Neural crest cell (in vitro differentiated cells): ENCODE measurements at regions not wholly inside any gene's neighbourhood (a gene's known extent, or its start where the extent isn't known, plus 50 kb on each side); places are given as distances from the start of the nearest gene placed in this dataset.

Experiments used
- DNase-seq: peaks from one replicate; pipeline ENCODE4 v3.0.0; 2021; ENCODE audit warnings: low read depth, mixed read lengths, low spot score
- H3K27ac Mint-ChIP-seq: one replicate; pipeline ENCODE4 v1.8.0; 2021; ENCODE audit warnings: mild to moderate bottlenecking, mixed read lengths; ENCODE audit not compliant: unreplicated experiment
- H3K27me3 Mint-ChIP-seq: 2 replicates; pipeline ENCODE4 v1.8.0; 2021; ENCODE audit warnings: low read depth, mild to moderate bottlenecking, mixed read lengths
- H3K36me3 Mint-ChIP-seq: 2 replicates; pipeline ENCODE4 v1.8.0; 2021; ENCODE audit warnings: low read depth, mild to moderate bottlenecking, mixed read lengths
- H3K4me1 Mint-ChIP-seq: 2 replicates; pipeline ENCODE4 v1.8.0; 2021; ENCODE audit warnings: mixed read lengths
- H3K4me3 Mint-ChIP-seq: one replicate; pipeline ENCODE4 v1.8.0; 2021; ENCODE audit warnings: mild to moderate bottlenecking, mixed read lengths
- H3K9me3 Mint-ChIP-seq: 2 replicates; pipeline ENCODE4 v1.8.0; 2021; ENCODE audit warnings: mixed read lengths
- CTCF ChIP-seq: fragments of 200-600 bp; sonication (generic); conservative IDR thresholded peaks from 2 replicates; pipeline ENCODE4 v1.5.0; 2021; ENCODE audit warnings: antibody characterized with exemption, mild to moderate bottlenecking

GRCh38 chr5:89128906-89129625 is 246.1 kb upstream of the MEF2C start:
- H3K27me3 Mint-ChIP-seq: no peaks in the 10 kb centered on the region
- H3K4me3 Mint-ChIP-seq: no peak overlapping the region
- TF ChIP-seq CTCF: no peak
- no peak overlapping the region for H3K27ac Mint-ChIP-seq
- DNase-seq: no peak
- peaks cover 2% of the 10 kb centered on the region for H3K9me3 Mint-ChIP-seq
- no peaks in the 10 kb centered on the region for H3K4me1 Mint-ChIP-seq
- no peaks in the 10 kb centered on the region for H3K36me3 Mint-ChIP-seq

GRCh38 chr5:89128092-89128491 is 245.1 kb upstream of the MEF2C start:
- H3K27ac Mint-ChIP-seq: no peak overlapping the region

GRCh38 chr5:89127191-89127590 is 244.2 kb upstream of the MEF2C start:
- no peaks in the 10 kb centered on the region for H3K4me1 Mint-ChIP-seq
- no peak for DNase-seq
- H3K36me3 Mint-ChIP-seq: no peaks in the 10 kb centered on the region
- H3K4me3 Mint-ChIP-seq: no peak overlapping the region
- no peak overlapping the region for H3K27ac Mint-ChIP-seq
- H3K27me3 Mint-ChIP-seq: no peaks in the 10 kb centered on the region
- TF ChIP-seq CTCF: no peak
- peaks cover 2% of the 10 kb centered on the region for H3K9me3 Mint-ChIP-seq

More at GRCh38 chr5:89128092-89128491, 245.1 kb upstream of the MEF2C start:
- no peaks in the 10 kb centered on the region for H3K4me1 Mint-ChIP-seq
- no peaks in the 10 kb centered on the region for H3K36me3 Mint-ChIP-seq
- peaks cover 2% of the 10 kb centered on the region for H3K9me3 Mint-ChIP-seq
- no peaks in the 10 kb centered on the region for H3K27me3 Mint-ChIP-seq
- H3K4me3 Mint-ChIP-seq: no peak overlapping the region
- no peak for TF ChIP-seq CTCF
- no peak for DNase-seq

- no peak for DNase-seq
- Mint-ChIP-seq H3K4me1 (no peaks in the 10 kb centered on the region), H3K4me3 (no peak overlapping the region), H3K27ac (no peak overlapping the region), H3K36me3 (no peaks in the 10 kb centered on the region), H3K9me3 (no peaks in the 10 kb centered on the region), H3K27me3 (no peaks in the 10 kb centered on the region)
- no peak for TF ChIP-seq CTCF
These were observed 242.4 kb upstream of the MEF2C start for GRCh38 chr5:89125372-89125771.

- Mint-ChIP-seq H3K4me3 (no peak overlapping the region), H3K9me3 (no peaks in the 10 kb centered on the region), H3K36me3 (no peaks in the 10 kb centered on the region), H3K27ac (no peak overlapping the region), H3K27me3 (no peaks in the 10 kb centered on the region), H3K4me1 (no peaks in the 10 kb centered on the region)
- DNase-seq: no peak
- TF ChIP-seq CTCF: no peak
These were observed 240.6 kb upstream of the MEF2C start for GRCh38 chr5:89123581-89123980.
